GM21447 (cell line): ENCODE measurements at regions not wholly inside any gene's neighbourhood (a gene's known extent, or its start where the extent isn't known, plus 50 kb on each side); places are given as distances from the start of the nearest gene placed in this dataset.

Experiments
- ATAC-seq: cut with Tn5 transposase; IDR thresholded peaks from one replicate; pipeline ENCODE4 v1.9.1; 2021; ENCODE audit not compliant: unreplicated experiment

- ATAC-seq = no peak
Measured at GRCh38 chr11:110986016-110986415, 259.5 kb upstream of the POU2AF2 start.

GRCh38 chr11:110985547-110985946, 260.0 kb upstream of the POU2AF2 start:
- no peak for ATAC-seq

GRCh38 chr11:110984693-110985092, 260.8 kb upstream of the POU2AF2 start:
- no peak for ATAC-seq

GRCh38 chr11:110984147-110984546, 261.4 kb upstream of the POU2AF2 start:
- no peak for ATAC-seq

GRCh38 chr11:110982214-110982613, 263.3 kb upstream of the POU2AF2 start:
- no peak for ATAC-seq

- no peak for ATAC-seq
Measured at GRCh38 chr11:110979696-110980095, 265.8 kb upstream of the POU2AF2 start.

GRCh38 chr11:110977661-110978060, 265.4 kb upstream of the ARHGAP20 start:
- no peak for ATAC-seq

- ATAC-seq = no peak
Measured at GRCh38 chr11:110974731-110975130, 262.5 kb upstream of the ARHGAP20 start.

- ATAC-seq = no peak
Measured at GRCh38 chr11:110973401-110973980, 261.3 kb upstream of the ARHGAP20 start.

GRCh38 chr11:110972640-110973039, 260.4 kb upstream of the ARHGAP20 start:
- no peak for ATAC-seq

- no peak for ATAC-seq
Measured at GRCh38 chr11:110972106-110972505, 259.9 kb upstream of the ARHGAP20 start.

- no peak for ATAC-seq
Measured at GRCh38 chr11:110971140-110971539, 258.9 kb upstream of the ARHGAP20 start.

- ATAC-seq = no peak
Measured at GRCh38 chr11:110968348-110969062, 256.3 kb upstream of the ARHGAP20 start.

GRCh38 chr11:110966131-110966530, 253.9 kb upstream of the ARHGAP20 start:
- no peak for ATAC-seq

- ATAC-seq = no peak
Measured at GRCh38 chr11:110962921-110963320, 250.7 kb upstream of the ARHGAP20 start.

GRCh38 chr11:110960167-110960566, 247.9 kb upstream of the ARHGAP20 start:
- ATAC-seq = no peak

- ATAC-seq = no peak
Measured at GRCh38 chr11:110958216-110958615, 246.0 kb upstream of the ARHGAP20 start.

- no peak for ATAC-seq
Measured at GRCh38 chr11:110955776-110956175, 243.5 kb upstream of the ARHGAP20 start.

GRCh38 chr11:110951950-110952503, 239.8 kb upstream of the ARHGAP20 start:
- ATAC-seq = no peak

GRCh38 chr11:110951037-110951949, 239.1 kb upstream of the ARHGAP20 start:
- no peak for ATAC-seq

GRCh38 chr11:110948112-110948511, 235.9 kb upstream of the ARHGAP20 start:
- no peak for ATAC-seq
